Parathyroid adenoma (tissue), 2 donors: ENCODE measurements at regions not wholly inside any gene's neighbourhood (a gene's known extent, or its start where the extent isn't known, plus 50 kb on each side); places are given as distances from the start of the nearest gene placed in this dataset.
"Not testable (repeated sequence)": the region's sequence is repeated elsewhere in the genome, so short reads cannot be mapped to it uniquely, and the experiment has no call there.

ENCODE experiments used
- H2AFZ ChIP-seq: fragments of 300-600 bp; sonication (generic); one replicate; pipeline ENCODE4 v1.7.0; 2017; ENCODE audit warnings: antibody characterized with exemption, mild to moderate bottlenecking
- H3K27ac ChIP-seq: fragments of 300-600 bp; sonication (generic); one replicate; pipeline ENCODE4 v1.7.0; 2017
- H3K27me3 ChIP-seq: fragments of 300-600 bp; sonication (generic); one replicate; pipeline ENCODE4 v1.7.0; 2017; ENCODE audit warnings: low read length; ENCODE audit not compliant: control insufficient read depth, insufficient read depth
- H3K36me3 ChIP-seq: fragments of 300-600 bp; sonication (generic); one replicate; pipeline ENCODE4 v1.7.0; 2017; ENCODE audit warnings: low read length; ENCODE audit not compliant: control insufficient read depth, insufficient read depth
- H3K4me1 ChIP-seq: fragments of 300-600 bp; sonication (generic); one replicate; pipeline ENCODE4 v1.7.0; 2017; ENCODE audit warnings: control low read depth
- H3K4me2 ChIP-seq: fragments of 300-600 bp; sonication (generic); one replicate; pipeline ENCODE4 v1.7.0; 2017; ENCODE audit warnings: low read length
- H3K4me3 ChIP-seq: fragments of 300-600 bp; sonication (generic); one replicate; pipeline ENCODE4 v1.7.0; 2017; ENCODE audit warnings: low read depth, low read length
- H3K79me2 ChIP-seq: fragments of 300-600 bp; sonication (generic); one replicate; pipeline ENCODE4 v1.7.0; 2017; ENCODE audit warnings: control low read depth
- H3K9ac ChIP-seq: fragments of 300-600 bp; sonication (generic); one replicate; pipeline ENCODE4 v1.7.0; 2017; ENCODE audit warnings: mild to moderate bottlenecking
- H3K9me3 ChIP-seq: fragments of 300-600 bp; sonication (generic); one replicate; pipeline ENCODE4 v1.7.0; 2017; ENCODE audit warnings: low read length; ENCODE audit not compliant: control insufficient read depth
- TF ChIP-seq, protein P1 (sequence below): fragments of 300-600 bp; sonication (generic); IDR thresholded peaks from one replicate; pipeline ENCODE4 v1.7.0; 2017; ENCODE audit warnings: antibody characterized with exemption, mild to moderate bottlenecking
- donor health status: primary hyperparathyroidism.

DNA sequence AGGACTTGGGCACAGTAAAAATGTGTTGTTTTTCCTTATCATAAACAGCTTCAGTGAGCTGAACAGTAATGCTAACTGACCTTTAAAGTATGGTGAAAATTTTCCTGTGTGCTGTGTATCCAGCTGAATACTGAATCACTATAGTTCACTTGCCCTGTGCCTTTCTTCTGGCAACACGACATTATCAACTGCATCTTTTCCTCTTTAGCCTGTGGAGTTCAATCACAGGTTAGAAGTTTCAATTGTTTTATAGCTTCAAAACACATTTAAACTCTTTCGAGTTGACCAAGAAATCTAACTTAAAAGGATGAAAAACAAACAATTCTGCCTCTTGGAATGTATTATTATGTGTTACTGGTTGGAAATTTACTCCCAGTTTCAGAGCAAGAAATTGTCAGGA lies 1120.7 kb upstream of the ALCAM start:
- H3K4me2 ChIP-seq, result no peak overlapping the region
- no peaks in the 10 kb centered on the region for H3K36me3 ChIP-seq
- no peak overlapping the region for H2AFZ ChIP-seq
- TF ChIP-seq, protein P1, sequence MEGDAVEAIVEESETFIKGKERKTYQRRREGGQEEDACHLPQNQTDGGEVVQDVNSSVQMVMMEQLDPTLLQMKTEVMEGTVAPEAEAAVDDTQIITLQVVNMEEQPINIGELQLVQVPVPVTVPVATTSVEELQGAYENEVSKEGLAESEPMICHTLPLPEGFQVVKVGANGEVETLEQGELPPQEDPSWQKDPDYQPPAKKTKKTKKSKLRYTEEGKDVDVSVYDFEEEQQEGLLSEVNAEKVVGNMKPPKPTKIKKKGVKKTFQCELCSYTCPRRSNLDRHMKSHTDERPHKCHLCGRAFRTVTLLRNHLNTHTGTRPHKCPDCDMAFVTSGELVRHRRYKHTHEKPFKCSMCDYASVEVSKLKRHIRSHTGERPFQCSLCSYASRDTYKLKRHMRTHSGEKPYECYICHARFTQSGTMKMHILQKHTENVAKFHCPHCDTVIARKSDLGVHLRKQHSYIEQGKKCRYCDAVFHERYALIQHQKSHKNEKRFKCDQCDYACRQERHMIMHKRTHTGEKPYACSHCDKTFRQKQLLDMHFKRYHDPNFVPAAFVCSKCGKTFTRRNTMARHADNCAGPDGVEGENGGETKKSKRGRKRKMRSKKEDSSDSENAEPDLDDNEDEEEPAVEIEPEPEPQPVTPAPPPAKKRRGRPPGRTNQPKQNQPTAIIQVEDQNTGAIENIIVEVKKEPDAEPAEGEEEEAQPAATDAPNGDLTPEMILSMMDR, result no peak
- H3K27me3 ChIP-seq, result no peaks in the 10 kb centered on the region
- no peak overlapping the region for H3K4me3 ChIP-seq
- H3K9me3 ChIP-seq, result no peaks in the 10 kb centered on the region
- no peak overlapping the region for H3K27ac ChIP-seq
- H3K4me1 ChIP-seq, result no peaks in the 10 kb centered on the region
- H3K79me2 ChIP-seq, result no peaks in the 10 kb centered on the region
- no peak overlapping the region for H3K9ac ChIP-seq

DNA sequence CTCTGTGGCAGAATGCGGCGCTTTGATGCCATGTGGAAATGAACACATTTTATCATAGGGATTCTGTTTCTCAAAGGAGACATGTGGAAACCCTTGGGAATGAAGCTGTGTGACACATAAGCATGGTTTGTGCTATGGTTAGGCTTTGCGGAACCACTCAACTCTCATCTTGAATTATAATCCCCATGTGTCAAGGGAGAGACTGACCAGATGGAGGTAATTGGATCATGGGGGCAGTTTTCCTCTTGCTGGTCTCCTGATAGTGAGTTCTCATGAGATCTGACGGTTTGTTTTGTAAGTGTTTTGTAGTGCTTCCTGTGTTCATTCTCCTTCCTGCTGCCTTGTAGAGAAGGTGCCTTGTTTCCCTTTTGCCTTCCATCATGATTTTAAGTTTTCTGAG lies 1109.2 kb upstream of the ALCAM start:
- TF ChIP-seq, protein P1, result no peak
- no peaks in the 10 kb centered on the region for H3K79me2 ChIP-seq
- no peak overlapping the region for H3K4me3 ChIP-seq
- no peak overlapping the region for H3K9ac ChIP-seq
- no peak overlapping the region for H2AFZ ChIP-seq
- H3K27me3 ChIP-seq, result no peaks in the 10 kb centered on the region
- no peak overlapping the region for H3K4me2 ChIP-seq
- no peaks in the 10 kb centered on the region for H3K4me1 ChIP-seq
- no peaks in the 10 kb centered on the region for H3K9me3 ChIP-seq
- no peaks in the 10 kb centered on the region for H3K36me3 ChIP-seq
- H3K27ac ChIP-seq, result no peak overlapping the region

DNA sequence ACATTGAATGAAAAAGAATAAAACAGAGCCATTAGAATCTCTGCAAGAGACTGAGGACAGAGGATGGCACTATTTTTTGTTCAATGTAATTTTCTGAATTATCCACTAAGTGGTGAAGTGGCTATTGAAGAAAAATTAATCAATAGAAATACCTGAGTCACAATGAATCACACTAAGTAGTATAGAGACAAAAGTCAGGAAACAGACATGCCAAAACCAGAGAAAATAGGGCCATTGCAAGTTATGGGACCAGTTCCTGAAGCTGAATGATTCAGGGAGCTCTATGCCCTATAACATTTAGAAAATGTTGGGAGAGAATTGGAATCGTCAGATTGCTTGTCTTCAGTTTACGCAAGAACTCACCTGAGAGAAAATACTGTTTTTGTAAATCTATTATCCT lies 1103.2 kb upstream of the ALCAM start:
- Histone ChIP-seq H2AFZ (no peak overlapping the region), H3K4me2 (no peak overlapping the region)

DNA sequence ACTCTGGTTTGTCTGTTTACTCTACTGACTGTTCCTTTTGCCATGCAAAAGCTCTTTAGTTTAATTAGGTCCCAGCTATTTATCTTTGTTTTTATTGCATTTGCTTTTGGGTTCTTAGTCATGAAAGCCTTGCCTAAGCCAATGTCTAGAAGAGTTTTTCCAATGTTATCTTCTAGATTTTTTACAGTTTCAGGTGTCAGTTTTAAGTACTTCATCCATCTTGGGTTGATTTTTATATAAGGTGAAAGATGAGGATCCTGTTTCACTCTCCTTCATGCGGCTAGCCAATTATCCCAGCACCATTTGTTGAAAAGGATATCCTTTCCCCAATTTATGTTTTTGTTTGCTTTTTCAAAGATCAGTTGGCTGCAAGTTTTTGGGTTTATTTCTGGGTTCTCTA lies 1100.5 kb upstream of the ALCAM start:
- not testable (repeated sequence) for H3K4me2 ChIP-seq, H3K27me3 ChIP-seq, H3K9ac ChIP-seq, H3K36me3 ChIP-seq, H2AFZ ChIP-seq, H3K79me2 ChIP-seq, H3K4me1 ChIP-seq, H3K4me3 ChIP-seq, H3K27ac ChIP-seq, H3K9me3 ChIP-seq

More for the DNA sequence above, 1103.2 kb upstream of the ALCAM start:
- no peak overlapping the region for H3K9ac ChIP-seq
- H3K4me1 ChIP-seq, result no peaks in the 10 kb centered on the region
- H3K4me3 ChIP-seq, result no peak overlapping the region
- no peaks in the 10 kb centered on the region for H3K9me3 ChIP-seq
- TF ChIP-seq, protein P1, result no peak
- H3K27ac ChIP-seq, result no peak overlapping the region
- no peaks in the 10 kb centered on the region for H3K27me3 ChIP-seq
- H3K36me3 ChIP-seq, result no peaks in the 10 kb centered on the region
- H3K79me2 ChIP-seq, result no peaks in the 10 kb centered on the region

DNA sequence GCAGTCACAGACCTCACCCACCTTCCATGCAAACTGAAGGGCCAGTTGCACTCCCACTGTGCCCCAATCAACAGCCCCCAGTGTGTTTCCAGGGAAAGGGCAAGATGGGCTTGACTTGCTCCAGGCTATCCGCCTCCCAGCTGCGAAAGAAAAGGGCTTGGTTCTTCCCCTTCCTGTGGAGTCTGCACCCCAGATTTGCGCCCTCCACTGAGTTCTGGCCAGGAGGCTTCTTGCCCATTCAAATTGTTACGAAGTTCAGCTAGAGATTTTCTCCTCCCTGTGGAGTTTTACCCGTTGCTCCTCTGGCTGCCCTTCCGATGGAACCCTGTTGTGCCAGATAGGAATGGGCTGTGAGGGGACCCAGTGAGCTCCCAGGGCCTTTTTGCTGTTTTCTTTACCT lies 1096.9 kb upstream of the ALCAM start:
- no peak overlapping the region for H3K4me3 ChIP-seq
- H3K4me1 ChIP-seq, result no peaks in the 10 kb centered on the region
- H3K4me2 ChIP-seq, result no peak overlapping the region
- no peaks in the 10 kb centered on the region for H3K36me3 ChIP-seq
- no peaks in the 10 kb centered on the region for H3K79me2 ChIP-seq
- no peaks in the 10 kb centered on the region for H3K9me3 ChIP-seq
- no peak overlapping the region for H3K27ac ChIP-seq
- H2AFZ ChIP-seq, result no peak overlapping the region
- no peak overlapping the region for H3K9ac ChIP-seq
- TF ChIP-seq, protein P1, result no peak
- H3K27me3 ChIP-seq, result no peaks in the 10 kb centered on the region
